Brain microvascular endothelial cell (primary cell): ENCODE measurements at regions not wholly inside any gene's neighbourhood (a gene's known extent, or its start where the extent isn't known, plus 50 kb on each side); places are given as distances from the start of the nearest gene placed in this dataset.

Source experiments
- DNase-seq: peaks from one replicate; pipeline ENCODE4 v3.0.0-alpha.2; 2020
- H3K27ac ChIP-seq: fragments of 250-450 bp; sonication (Bioruptor Pico); 2 replicates; pipeline ENCODE4 v1.5.1; 2020; ENCODE audit warnings: mild to moderate bottlenecking, moderate library complexity
- H3K27me3 ChIP-seq: fragments of 250-450 bp; sonication (Bioruptor Pico); replicated peaks from 2 replicates; pipeline ENCODE4 v1.5.1; 2020; ENCODE audit warnings: mild to moderate bottlenecking
- H3K36me3 ChIP-seq: fragments of 250-450 bp; sonication (Bioruptor Pico); replicated peaks from 2 replicates; pipeline ENCODE4 v1.5.1; 2020; ENCODE audit warnings: mild to moderate bottlenecking
- H3K4me3 ChIP-seq: 2 replicates; pipeline ENCODE4 v1.5.1; 2011; ENCODE audit warnings: low read depth, mild to moderate bottlenecking, control low read depth, low read length, moderate library complexity
- CTCF ChIP-seq: IDR thresholded peaks from 2 replicates; pipeline ENCODE4 v1.5.1; 2011; ENCODE audit warnings: low read depth, mild to moderate bottlenecking, moderate library complexity, low read length, control low read depth, inconsistent platforms; ENCODE audit errors: missing control alignments
- in situ Hi-C: cut with HindIII; loops from 2 replicates; pipeline ENCODE4 v1.10.0; 2017; ENCODE audit warnings: low sequenced_read_pairs, low pct_ligation_motif_present

GRCh38 chr15:46304321-46304720 lies 669.5 kb downstream of the SQOR start:
- TF ChIP-seq CTCF, result peak; percentile 54
- Histone ChIP-seq H3K27ac (no peak overlapping the region), H3K4me3 (no peak overlapping the region), H3K36me3 (no peaks in the 10 kb centered on the region), H3K27me3 (no peaks in the 10 kb centered on the region)
- in situ Hi-C loops, result no loop called here
- no peak for DNase-seq

- Histone ChIP-seq H3K27me3 (no peaks in the 10 kb centered on the region), H3K4me3 (no peak overlapping the region), H3K36me3 (no peaks in the 10 kb centered on the region), H3K27ac (no peak overlapping the region)
- in situ Hi-C loops, result no loop called here
- no peak for TF ChIP-seq CTCF
- DNase-seq, result no peak
Measured at GRCh38 chr15:46307746-46308145, 672.9 kb downstream of the SQOR start.

GRCh38 chr15:46309914-46310313 lies 675.1 kb downstream of the SQOR start:
- no peaks in the 10 kb centered on the region for H3K36me3 ChIP-seq
- in situ Hi-C loops, result no loop called here
- no peak overlapping the region for H3K27ac ChIP-seq
- no peak for DNase-seq
- no peak overlapping the region for H3K4me3 ChIP-seq
- TF ChIP-seq CTCF, result no peak
- no peaks in the 10 kb centered on the region for H3K27me3 ChIP-seq

GRCh38 chr15:46312133-46312740 lies 677.4 kb downstream of the SQOR start:
- Histone ChIP-seq H3K36me3 (no peaks in the 10 kb centered on the region), H3K27me3 (no peaks in the 10 kb centered on the region), H3K4me3 (no peak overlapping the region), H3K27ac (no peak overlapping the region)
- peak; percentile 87 for TF ChIP-seq CTCF
- peak; percentile 56 for DNase-seq
- in situ Hi-C loops, result no loop called here

- DNase-seq, result no peak
- H3K27ac ChIP-seq, result no peak overlapping the region
- in situ Hi-C loops, result no loop called here
- H3K27me3 ChIP-seq, result no peaks in the 10 kb centered on the region
- TF ChIP-seq CTCF, result no peak
- H3K4me3 ChIP-seq, result no peak overlapping the region
- H3K36me3 ChIP-seq, result no peaks in the 10 kb centered on the region
Measured at GRCh38 chr15:46315434-46315833, 680.6 kb downstream of the SQOR start.

GRCh38 chr15:46316024-46316423 lies 681.2 kb downstream of the SQOR start:
- H3K4me3 ChIP-seq, result no peak overlapping the region
- no peak for DNase-seq
- TF ChIP-seq CTCF, result no peak
- in situ Hi-C loops, result no loop called here
- H3K36me3 ChIP-seq, result no peaks in the 10 kb centered on the region
- no peak overlapping the region for H3K27ac ChIP-seq
- no peaks in the 10 kb centered on the region for H3K27me3 ChIP-seq
